GM12865 (cell line): ENCODE measurements at regions not wholly inside any gene's neighbourhood (a gene's known extent, or its start where the extent isn't known, plus 50 kb on each side); places are given as distances from the start of the nearest gene placed in this dataset.

Experiments
- DNase-seq: peaks from one replicate; pipeline ENCODE4 v3.0.0; 2010; ENCODE audit warnings: low read depth
- H3K4me3 ChIP-seq: 2 replicates; pipeline ENCODE4 v1.5.1; 2011; ENCODE audit warnings: mild to moderate bottlenecking, low read depth, low read length, control low read depth
- TF ChIP-seq, protein P1 (sequence below): IDR thresholded peaks from 2 replicates; pipeline ENCODE4 v1.5.1; 2011; ENCODE audit warnings: low read length, control low read depth, low read depth, inconsistent platforms; ENCODE audit not compliant: insufficient read depth; ENCODE audit errors: missing control alignments

DNA sequence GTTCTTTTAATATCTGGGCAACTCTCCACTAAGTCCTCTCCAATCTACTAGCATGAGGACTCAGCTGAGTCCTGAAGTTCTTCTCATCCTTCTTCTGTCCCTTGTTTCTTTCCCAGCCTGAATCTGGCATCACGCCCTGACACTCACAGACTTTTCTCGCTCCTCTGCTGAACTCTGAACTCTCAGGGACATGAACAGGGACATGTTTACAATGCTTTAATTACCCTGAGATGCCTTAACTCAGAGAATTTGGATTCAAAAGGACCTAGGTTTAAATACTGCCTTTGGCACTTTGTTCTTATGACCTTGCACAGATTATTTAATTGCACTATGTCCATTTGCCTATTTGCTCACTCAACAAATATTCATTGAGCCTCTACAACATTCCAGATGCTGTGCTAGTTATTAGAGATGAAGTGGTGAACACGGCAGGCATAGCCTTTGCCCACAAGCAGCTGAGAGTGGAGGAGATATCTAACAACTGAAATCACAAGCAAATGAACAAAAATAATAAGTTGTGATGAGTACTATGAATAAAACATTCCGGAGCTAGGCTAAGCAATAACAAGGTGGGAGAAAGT lies 106.0 kb downstream of the ADRB2 start:
- TF ChIP-seq, protein P1, sequence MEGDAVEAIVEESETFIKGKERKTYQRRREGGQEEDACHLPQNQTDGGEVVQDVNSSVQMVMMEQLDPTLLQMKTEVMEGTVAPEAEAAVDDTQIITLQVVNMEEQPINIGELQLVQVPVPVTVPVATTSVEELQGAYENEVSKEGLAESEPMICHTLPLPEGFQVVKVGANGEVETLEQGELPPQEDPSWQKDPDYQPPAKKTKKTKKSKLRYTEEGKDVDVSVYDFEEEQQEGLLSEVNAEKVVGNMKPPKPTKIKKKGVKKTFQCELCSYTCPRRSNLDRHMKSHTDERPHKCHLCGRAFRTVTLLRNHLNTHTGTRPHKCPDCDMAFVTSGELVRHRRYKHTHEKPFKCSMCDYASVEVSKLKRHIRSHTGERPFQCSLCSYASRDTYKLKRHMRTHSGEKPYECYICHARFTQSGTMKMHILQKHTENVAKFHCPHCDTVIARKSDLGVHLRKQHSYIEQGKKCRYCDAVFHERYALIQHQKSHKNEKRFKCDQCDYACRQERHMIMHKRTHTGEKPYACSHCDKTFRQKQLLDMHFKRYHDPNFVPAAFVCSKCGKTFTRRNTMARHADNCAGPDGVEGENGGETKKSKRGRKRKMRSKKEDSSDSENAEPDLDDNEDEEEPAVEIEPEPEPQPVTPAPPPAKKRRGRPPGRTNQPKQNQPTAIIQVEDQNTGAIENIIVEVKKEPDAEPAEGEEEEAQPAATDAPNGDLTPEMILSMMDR = no peak
- H3K4me3 ChIP-seq = no peak overlapping the region
- no peak for DNase-seq

DNA sequence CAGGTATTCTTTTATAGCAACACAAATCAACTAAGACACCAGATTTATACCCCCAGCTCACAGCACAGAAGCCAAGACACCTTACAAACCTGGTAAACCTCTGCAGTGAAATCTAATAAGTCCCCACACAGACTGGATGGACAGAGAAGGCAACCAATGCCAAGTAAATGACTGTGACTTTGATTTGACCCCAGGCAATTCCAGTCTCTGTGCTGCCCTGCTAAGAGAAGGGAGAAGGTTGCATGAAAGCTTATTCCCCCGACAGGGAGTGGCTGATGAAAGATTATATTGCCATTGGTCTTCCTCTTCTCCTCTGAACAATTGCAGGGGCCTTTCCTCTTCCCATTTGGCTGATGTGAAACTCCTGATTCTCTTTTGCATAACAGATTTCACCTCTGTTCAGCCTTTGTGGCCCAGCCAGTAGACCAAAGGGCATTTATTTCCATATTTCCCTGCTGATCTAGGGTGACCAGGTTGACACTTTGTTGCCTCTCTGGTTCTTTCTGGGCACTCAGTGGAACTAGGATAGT lies 107.6 kb downstream of the ADRB2 start:
- DNase-seq = no peak
- no peak overlapping the region for H3K4me3 ChIP-seq
- TF ChIP-seq, protein P1 = no peak

DNA sequence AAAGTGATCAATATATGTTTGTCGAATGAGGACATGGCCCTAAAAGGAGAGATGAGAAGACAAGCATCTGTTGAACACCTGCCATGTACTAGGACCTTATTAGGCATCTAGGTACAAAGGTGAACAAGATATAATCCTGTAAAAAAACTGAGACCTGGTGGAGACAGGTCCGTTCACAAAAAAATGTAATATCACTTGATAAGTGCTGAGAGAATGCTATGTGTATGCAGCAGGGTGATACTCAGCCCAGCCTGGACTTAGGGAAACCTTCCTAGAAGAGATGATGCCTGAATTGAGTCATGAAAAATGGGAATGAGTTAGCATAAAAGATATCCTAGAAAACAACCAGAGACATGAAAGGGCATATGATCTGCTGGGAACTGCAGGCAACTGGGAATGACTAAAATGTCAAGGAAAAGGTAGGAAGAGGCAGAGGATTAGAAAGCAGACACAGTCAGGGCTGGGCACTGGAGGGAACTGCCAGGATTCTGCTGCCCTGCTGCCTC lies 108.5 kb downstream of the ADRB2 start:
- DNase-seq = no peak
- TF ChIP-seq, protein P1 = no peak

DNA sequence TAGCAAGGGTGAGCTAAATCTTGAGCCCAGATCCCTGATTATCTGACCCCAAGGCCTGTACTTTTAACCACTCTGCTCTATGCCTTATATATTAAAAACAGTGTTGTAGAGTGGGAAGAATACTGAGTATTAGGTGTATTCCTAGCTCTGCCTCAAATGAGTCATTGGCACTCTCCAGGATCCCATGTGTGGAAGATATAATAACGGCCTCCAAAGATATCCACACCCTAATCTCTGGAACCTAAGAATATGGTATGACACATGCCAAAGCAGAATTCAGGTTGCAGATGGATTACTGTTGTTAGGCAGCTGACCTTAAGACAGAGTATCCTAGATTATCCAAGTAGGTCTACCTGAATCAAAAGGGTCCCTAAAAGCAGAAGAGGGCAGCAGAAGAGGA lies 110.8 kb downstream of the ADRB2 start:
- DNase-seq = no peak
- TF ChIP-seq, protein P1 = no peak
- H3K4me3 ChIP-seq = no peak overlapping the region

More for the DNA sequence above, 108.5 kb downstream of the ADRB2 start:
- no peak overlapping the region for H3K4me3 ChIP-seq

DNA sequence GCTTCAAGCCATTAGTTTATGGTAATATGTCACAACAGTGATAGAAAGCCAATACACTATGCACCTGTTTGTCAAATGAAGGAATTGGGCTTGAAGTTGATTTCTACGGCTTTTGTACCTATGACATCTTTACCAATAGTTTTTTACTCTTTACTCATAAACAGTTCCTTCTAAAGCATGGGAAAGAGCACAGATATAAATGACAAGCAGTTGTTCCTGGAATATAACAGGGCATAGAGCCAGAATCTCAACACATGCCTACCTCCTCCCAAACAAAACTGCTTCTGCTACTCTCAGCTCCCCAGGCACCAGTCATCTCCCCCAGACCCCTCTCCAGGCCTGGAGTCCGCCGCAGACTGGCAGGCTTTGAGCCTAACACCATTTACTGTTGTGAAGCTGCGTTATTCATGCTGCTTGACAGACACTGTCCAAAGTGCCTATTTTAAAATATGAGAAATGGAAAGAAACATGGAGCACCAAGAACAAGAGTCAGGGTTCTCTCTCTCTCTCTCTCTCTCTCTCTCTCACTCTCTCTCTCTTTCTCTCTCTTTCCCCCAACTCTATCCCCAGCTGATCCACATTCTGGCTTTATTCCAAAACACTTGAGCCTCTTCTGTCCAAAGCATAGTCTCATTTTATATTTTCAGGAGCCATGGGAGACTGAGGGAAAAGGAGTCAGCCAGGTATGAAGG lies 111.6 kb downstream of the ADRB2 start:
- no peak overlapping the region for H3K4me3 ChIP-seq
- TF ChIP-seq, protein P1 = no peak
- DNase-seq = no peak

DNA sequence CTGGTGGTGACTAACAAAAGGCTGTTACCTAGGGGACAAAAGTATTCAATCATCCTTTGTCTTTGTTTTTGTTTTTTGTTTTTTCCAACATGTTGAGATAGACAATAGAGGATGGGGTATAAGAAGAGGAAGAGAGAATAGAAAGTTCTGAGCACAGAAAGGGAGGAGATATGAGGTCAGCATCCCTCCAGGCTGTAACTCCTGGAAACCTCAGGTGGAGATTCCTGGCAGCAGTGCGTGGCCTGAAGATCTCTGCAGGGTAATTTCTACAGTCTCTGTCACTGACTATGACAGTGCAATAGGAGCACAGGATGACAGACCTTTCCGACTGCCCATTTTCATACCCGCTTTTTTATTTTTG lies 112.1 kb downstream of the ADRB2 start:
- DNase-seq = no peak
- TF ChIP-seq, protein P1 = no peak
- H3K4me3 ChIP-seq = no peak overlapping the region
